ENCODE measurements at regions not wholly inside any gene's neighbourhood (a gene's known extent, or its start where the extent isn't known, plus 50 kb on each side); places are given as distances from the start of the nearest gene placed in this dataset.

- Histone ChIP-seq H3K9ac (ENCODE audit: control insufficient read depth, extremely low read depth, insufficient read depth, low read length) (no peak overlapping the region), H3K4me2 (ENCODE audit: control insufficient read depth, extremely low read depth, insufficient read depth, low read depth, low read length) (no peak overlapping the region), H3K9me3 (ENCODE audit: control insufficient read depth, low read depth, low read length) (no peaks in the 10 kb centered on the region), H3K27me3 (ENCODE audit: control insufficient read depth, extremely low read depth, insufficient read depth, low read length) (no peaks in the 10 kb centered on the region), H2AFZ (ENCODE audit: control insufficient read depth, low read length) (no peak overlapping the region), H3K36me3 (ENCODE audit: control insufficient read depth in 2 of 2, extremely low read depth in 1 of 2, insufficient read depth in 2 of 2, low read length in 2 of 2) (no peaks in the 10 kb centered on the region), H3K27ac (ENCODE audit: control insufficient read depth, insufficient read depth, low read length) (no peak overlapping the region), H3K4me3 (ENCODE audit: control insufficient read depth in 2 of 3, extremely low read depth in 1 of 3, insufficient read depth in 2 of 3, low read depth in 1 of 3, low read length in 3 of 3) (no peak overlapping the region), H3K79me2 (ENCODE audit: control insufficient read depth, insufficient read depth, low read length) (no peaks in the 10 kb centered on the region), H4K20me1 (ENCODE audit: control insufficient read depth, extremely low read depth, insufficient read depth, low read length) (no peaks in the 10 kb centered on the region), H3K4me1 (ENCODE audit: control insufficient read depth, extremely low read depth, insufficient read depth, low read length) (no peaks in the 10 kb centered on the region), H3K9me1 (ENCODE audit: control insufficient read depth, extremely low read depth, insufficient read depth, low read length) (no peaks in the 10 kb centered on the region)
- dilution Hi-C loops (cut with MboI; ENCODE audit: extremely low pct_ligation_motif_present, low sequenced_read_pairs), result no loop called here
- TF ChIP-seq CTCF (optimal IDR thresholded peaks at IDR 0.05 in 1 of 3, IDR thresholded peaks at IDR 0.05 in 1 of 3, conservative IDR thresholded peaks at IDR 0.05 in 1 of 3; ENCODE audit: extremely low read depth in 1 of 3, insufficient read depth in 2 of 3, low read length in 3 of 3), result no peak
- no peak for TF ChIP-seq EZH2 (IDR thresholded peaks at IDR 0.05; ENCODE audit: low read length)
- no peak for DNase-seq (ENCODE audit: low read depth, low spot score)
- FAIRE-seq, result no peak
Observed at GRCh38 chr2:181307203-181307991, 149.8 kb upstream of the ITGA4 start.

- Histone ChIP-seq H3K27ac (ENCODE audit: control insufficient read depth, insufficient read depth, low read length) (no peak overlapping the region), H3K4me1 (ENCODE audit: control insufficient read depth, extremely low read depth, insufficient read depth, low read length) (no peaks in the 10 kb centered on the region), H3K4me2 (ENCODE audit: control insufficient read depth, extremely low read depth, insufficient read depth, low read depth, low read length) (no peak overlapping the region), H3K9me3 (ENCODE audit: control insufficient read depth, low read depth, low read length) (no peaks in the 10 kb centered on the region), H3K9ac (ENCODE audit: control insufficient read depth, extremely low read depth, insufficient read depth, low read length) (no peak overlapping the region), H3K79me2 (ENCODE audit: control insufficient read depth, insufficient read depth, low read length) (no peaks in the 10 kb centered on the region), H4K20me1 (ENCODE audit: control insufficient read depth, extremely low read depth, insufficient read depth, low read length) (no peaks in the 10 kb centered on the region), H3K4me3 (ENCODE audit: control insufficient read depth in 2 of 3, extremely low read depth in 1 of 3, insufficient read depth in 2 of 3, low read depth in 1 of 3, low read length in 3 of 3) (no peak overlapping the region), H3K9me1 (ENCODE audit: control insufficient read depth, extremely low read depth, insufficient read depth, low read length) (no peaks in the 10 kb centered on the region), H2AFZ (ENCODE audit: control insufficient read depth, low read length) (no peak overlapping the region), H3K27me3 (ENCODE audit: control insufficient read depth, extremely low read depth, insufficient read depth, low read length) (no peaks in the 10 kb centered on the region), H3K36me3 (ENCODE audit: control insufficient read depth in 2 of 2, extremely low read depth in 1 of 2, insufficient read depth in 2 of 2, low read length in 2 of 2) (no peaks in the 10 kb centered on the region)
- FAIRE-seq, result no peak
- dilution Hi-C loops (cut with MboI; ENCODE audit: extremely low pct_ligation_motif_present, low sequenced_read_pairs), result no loop called here
- TF ChIP-seq CTCF (optimal IDR thresholded peaks at IDR 0.05 in 1 of 3, IDR thresholded peaks at IDR 0.05 in 1 of 3, conservative IDR thresholded peaks at IDR 0.05 in 1 of 3; ENCODE audit: extremely low read depth in 1 of 3, insufficient read depth in 2 of 3, low read length in 3 of 3), result no peak
- TF ChIP-seq EZH2 (IDR thresholded peaks at IDR 0.05; ENCODE audit: low read length), result no peak
- DNase-seq (ENCODE audit: low read depth, low spot score), result no peak
Observed at GRCh38 chr2:181308766-181309515, 148.2 kb upstream of the ITGA4 start.
